ENCODE measurements at regions not wholly inside any gene's neighbourhood (a gene's known extent, or its start where the extent isn't known, plus 50 kb on each side); places are given as distances from the start of the nearest gene placed in this dataset.

- H2AFZ ChIP-seq (ENCODE audit: low read length): no peak overlapping the region
- peaks cover 3% of the 10 kb centered on the region for H3K9me3 ChIP-seq (ENCODE audit: low read depth, low read length)
- H3K4me2 ChIP-seq (ENCODE audit: insufficient read depth, low read length): no peak overlapping the region
- no peak for TF ChIP-seq CTCF (IDR thresholded peaks at IDR 0.05; ENCODE audit: extremely low read depth, low read depth, low read length)
- no peaks in the 10 kb centered on the region for H4K20me1 ChIP-seq (ENCODE audit: insufficient read depth, low read length)
- no peaks in the 10 kb centered on the region for H3K36me3 ChIP-seq (ENCODE audit: insufficient read depth, low read length)
- H3K4me3 ChIP-seq (ENCODE audit: insufficient read depth, low read length): no peak overlapping the region
- H3K79me2 ChIP-seq (ENCODE audit: insufficient read depth, low read length): no peaks in the 10 kb centered on the region
- no peak for DNase-seq (ENCODE audit: insufficient read length, low spot score, missing footprints)
- no peak overlapping the region for H3K27ac ChIP-seq (ENCODE audit: low read depth, low read length)
- H3K27me3 ChIP-seq (ENCODE audit: insufficient read depth, low read length): no peaks in the 10 kb centered on the region
- H3K4me1 ChIP-seq (ENCODE audit: insufficient read depth, low read length): no peaks in the 10 kb centered on the region
Measured at GRCh38 chr16:35572186-35572585, 2112.8 kb downstream of the TP53TG3F start.

GRCh38 chr16:35573407-35573806, 2114.0 kb downstream of the TP53TG3F start:
- no peaks in the 10 kb centered on the region for H3K4me1 ChIP-seq (ENCODE audit: insufficient read depth, low read length)
- H3K36me3 ChIP-seq (ENCODE audit: insufficient read depth, low read length): no peaks in the 10 kb centered on the region
- H3K9me3 ChIP-seq (ENCODE audit: low read depth, low read length): peaks cover 3% of the 10 kb centered on the region
- no peak overlapping the region for H3K27ac ChIP-seq (ENCODE audit: low read depth, low read length)
- no peaks in the 10 kb centered on the region for H4K20me1 ChIP-seq (ENCODE audit: insufficient read depth, low read length)
- H2AFZ ChIP-seq (ENCODE audit: low read length): no peak overlapping the region
- no peak overlapping the region for H3K4me2 ChIP-seq (ENCODE audit: insufficient read depth, low read length)
- H3K79me2 ChIP-seq (ENCODE audit: insufficient read depth, low read length): no peaks in the 10 kb centered on the region
- no peaks in the 10 kb centered on the region for H3K27me3 ChIP-seq (ENCODE audit: insufficient read depth, low read length)
- no peak overlapping the region for H3K4me3 ChIP-seq (ENCODE audit: insufficient read depth, low read length)
- no peak for TF ChIP-seq CTCF (IDR thresholded peaks at IDR 0.05; ENCODE audit: extremely low read depth, low read depth, low read length)
- DNase-seq (ENCODE audit: insufficient read length, low spot score, missing footprints): no peak

- no peaks in the 10 kb centered on the region for H3K79me2 ChIP-seq (ENCODE audit: insufficient read depth, low read length)
- H3K4me3 ChIP-seq (ENCODE audit: insufficient read depth, low read length): no peak overlapping the region
- H3K4me2 ChIP-seq (ENCODE audit: insufficient read depth, low read length): no peak overlapping the region
- TF ChIP-seq CTCF (IDR thresholded peaks at IDR 0.05; ENCODE audit: extremely low read depth, low read depth, low read length): no peak
- no peaks in the 10 kb centered on the region for H3K27me3 ChIP-seq (ENCODE audit: insufficient read depth, low read length)
- H4K20me1 ChIP-seq (ENCODE audit: insufficient read depth, low read length): no peaks in the 10 kb centered on the region
- H3K27ac ChIP-seq (ENCODE audit: low read depth, low read length): no peak overlapping the region
- no peaks in the 10 kb centered on the region for H3K36me3 ChIP-seq (ENCODE audit: insufficient read depth, low read length)
- no peak overlapping the region for H2AFZ ChIP-seq (ENCODE audit: low read length)
- DNase-seq (ENCODE audit: insufficient read length, low spot score, missing footprints): no peak
- H3K4me1 ChIP-seq (ENCODE audit: insufficient read depth, low read length): no peaks in the 10 kb centered on the region
- peaks cover 3% of the 10 kb centered on the region for H3K9me3 ChIP-seq (ENCODE audit: low read depth, low read length)
Measured at GRCh38 chr16:35574011-35574410, 2114.6 kb downstream of the TP53TG3F start.

GRCh38 chr16:35574454-35575431, 2115.3 kb downstream of the TP53TG3F start:
- Histone ChIP-seq H3K9me3 (ENCODE audit: low read depth, low read length) (no peaks in the 10 kb centered on the region), H3K79me2 (ENCODE audit: insufficient read depth, low read length) (no peaks in the 10 kb centered on the region), H2AFZ (ENCODE audit: low read length) (no peak overlapping the region), H3K4me3 (ENCODE audit: insufficient read depth, low read length) (no peak overlapping the region), H3K27me3 (ENCODE audit: insufficient read depth, low read length) (no peaks in the 10 kb centered on the region), H3K36me3 (ENCODE audit: insufficient read depth, low read length) (no peaks in the 10 kb centered on the region), H3K4me1 (ENCODE audit: insufficient read depth, low read length) (no peaks in the 10 kb centered on the region), H3K27ac (ENCODE audit: low read depth, low read length) (no peak overlapping the region), H4K20me1 (ENCODE audit: insufficient read depth, low read length) (no peaks in the 10 kb centered on the region), H3K4me2 (ENCODE audit: insufficient read depth, low read length) (no peak overlapping the region)
- DNase-seq (ENCODE audit: insufficient read length, low spot score, missing footprints): no peak
- TF ChIP-seq CTCF (IDR thresholded peaks at IDR 0.05; ENCODE audit: extremely low read depth, low read depth, low read length): no peak

Measured in osteoblast (primary cell).